Kidney glomerular epithelial cell (primary cell): ENCODE measurements at regions not wholly inside any gene's neighbourhood (a gene's known extent, or its start where the extent isn't known, plus 50 kb on each side); places are given as distances from the start of the nearest gene placed in this dataset.
"Not testable (repeated sequence)": the region's sequence is repeated elsewhere in the genome, so short reads cannot be mapped to it uniquely, and the experiment has no call there.

Experiments
- DNase-seq: peaks from one replicate; lab custom pipeline; 2025; lab: John Stamatoyannopoulos, UW

DNA sequence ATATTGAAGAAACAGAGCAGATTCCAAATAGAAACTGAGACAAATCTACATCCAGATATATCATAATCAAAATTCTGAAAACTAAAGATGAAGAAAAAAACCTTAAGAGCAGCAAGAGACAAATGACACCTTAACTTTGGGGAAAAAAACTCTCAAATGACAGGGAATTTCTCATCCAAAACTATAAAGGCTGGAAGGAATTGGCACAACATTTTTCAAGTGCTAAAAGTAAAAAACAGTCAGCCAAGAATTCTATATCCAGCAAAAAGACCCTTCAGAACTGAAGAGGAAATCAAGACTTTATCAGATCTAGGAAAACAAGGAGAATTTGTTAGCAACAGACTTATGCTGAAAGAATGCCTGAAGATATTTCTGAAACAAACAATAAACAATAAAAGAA is 90.3 kb upstream of the RASSF8 start:
- DNase-seq = no peak

DNA sequence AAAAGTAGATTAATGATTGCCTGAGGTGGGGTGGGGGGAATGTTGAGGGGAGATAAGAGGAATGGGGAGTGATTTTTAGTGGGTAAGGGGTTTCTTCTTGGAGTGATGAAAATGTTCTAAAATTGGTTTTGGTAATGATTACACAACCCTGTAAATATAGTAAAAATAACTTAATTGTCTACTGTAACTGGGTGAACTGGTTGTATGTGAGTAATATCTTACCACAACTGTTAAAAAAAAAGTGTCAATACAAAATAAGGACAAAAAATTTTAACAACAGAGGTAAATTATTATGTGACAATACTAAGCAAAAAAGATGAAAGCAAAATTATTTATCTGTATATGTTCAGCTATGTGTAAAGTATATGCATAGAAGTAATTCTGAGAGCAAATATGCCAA is 86.3 kb upstream of the RASSF8 start:
- no peak for DNase-seq

- no peak for DNase-seq
Measured at GRCh38 chr12:25875661-25876060, 82.8 kb upstream of the RASSF8 start.

DNA sequence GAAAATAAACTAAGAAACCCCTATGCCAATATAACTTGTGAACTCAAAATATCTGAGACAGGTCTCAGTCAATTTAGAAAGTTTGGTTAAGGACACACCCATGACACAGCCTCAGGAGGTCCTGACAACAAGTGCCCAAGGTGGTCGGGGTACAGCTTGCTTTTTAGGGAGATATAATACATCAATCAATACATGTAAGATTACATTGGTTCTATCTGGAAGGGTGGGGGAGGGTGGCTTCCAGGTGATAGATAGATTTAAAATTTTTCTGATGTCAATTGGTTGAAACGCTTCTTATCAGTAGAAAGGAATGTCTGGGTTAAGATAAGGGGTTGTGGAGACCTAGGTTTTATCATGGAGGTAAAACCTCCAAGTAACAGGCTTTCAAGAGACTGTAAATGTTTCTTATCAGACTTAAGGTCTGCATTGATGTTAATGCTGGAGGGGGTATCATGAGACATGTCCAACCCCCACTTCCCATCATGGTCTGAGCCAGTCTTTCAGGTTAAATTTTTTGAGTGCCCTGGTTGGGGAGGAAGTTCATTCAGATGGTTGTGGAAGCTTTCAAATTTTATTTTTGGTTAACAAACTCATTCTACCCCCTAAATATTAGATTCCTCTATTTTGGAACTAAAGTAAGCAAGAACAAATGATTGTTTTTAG is 82.0 kb upstream of the RASSF8 start:
- no peak for DNase-seq

DNA sequence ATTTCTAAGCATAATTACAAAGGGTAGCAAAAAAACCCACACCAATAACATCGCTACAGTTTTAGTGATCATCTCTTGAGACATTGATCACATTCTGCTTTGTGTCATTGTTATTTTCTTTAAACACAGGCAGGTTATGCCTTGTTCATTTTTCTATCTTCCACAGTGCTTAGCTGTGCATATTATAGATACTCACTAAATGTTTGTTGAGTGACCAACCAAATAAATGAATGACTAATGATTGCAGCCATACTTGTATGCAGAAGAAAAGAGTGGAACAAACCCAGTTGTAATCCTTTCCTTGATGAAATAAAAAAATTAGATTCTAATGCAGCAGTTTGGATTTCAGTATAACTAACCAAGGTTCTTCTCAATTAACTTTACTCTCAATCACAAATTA is 81.0 kb upstream of the RASSF8 start:
- no peak for DNase-seq

DNA sequence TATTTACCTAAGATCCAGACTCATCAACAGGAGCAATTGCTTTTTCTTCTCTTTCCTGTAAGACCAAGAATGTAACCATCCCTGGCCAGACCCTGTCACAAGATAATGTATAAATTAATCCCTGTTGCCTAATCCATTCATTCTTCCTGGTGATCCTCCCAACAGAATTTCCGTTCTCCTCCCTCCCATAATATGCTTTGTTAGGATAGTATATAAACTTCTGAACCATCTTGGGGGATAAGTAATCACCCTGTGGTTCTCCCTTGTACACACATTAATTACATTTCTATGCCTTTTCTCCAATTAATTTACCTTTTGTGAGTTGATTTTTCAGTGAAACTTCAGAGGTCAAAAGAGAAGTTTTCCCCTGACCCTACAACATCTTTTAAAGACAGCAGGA is 76.2 kb upstream of the RASSF8 start:
- DNase-seq = no peak

GRCh38 chr12:25883026-25883916 is 75.2 kb upstream of the RASSF8 start:
- DNase-seq = no peak

GRCh38 chr12:25884024-25884919 is 74.2 kb upstream of the RASSF8 start:
- DNase-seq = no peak

DNA sequence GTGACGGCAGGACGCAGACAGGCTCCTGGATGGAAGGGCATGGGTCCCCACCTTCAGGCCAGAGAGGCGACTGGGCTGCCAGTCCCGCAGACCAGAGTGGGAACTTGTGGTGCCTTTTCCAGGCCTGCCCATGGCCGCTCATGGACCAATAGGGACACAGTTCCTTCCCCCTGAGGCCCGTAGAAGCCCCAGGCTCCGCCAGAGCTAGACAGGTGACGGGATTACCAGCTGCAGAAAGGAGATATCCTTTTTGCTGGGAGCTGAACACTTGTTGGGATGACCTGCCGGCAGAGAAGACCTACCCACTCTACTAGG is 73.6 kb upstream of the RASSF8 start:
- DNase-seq = no peak

DNA sequence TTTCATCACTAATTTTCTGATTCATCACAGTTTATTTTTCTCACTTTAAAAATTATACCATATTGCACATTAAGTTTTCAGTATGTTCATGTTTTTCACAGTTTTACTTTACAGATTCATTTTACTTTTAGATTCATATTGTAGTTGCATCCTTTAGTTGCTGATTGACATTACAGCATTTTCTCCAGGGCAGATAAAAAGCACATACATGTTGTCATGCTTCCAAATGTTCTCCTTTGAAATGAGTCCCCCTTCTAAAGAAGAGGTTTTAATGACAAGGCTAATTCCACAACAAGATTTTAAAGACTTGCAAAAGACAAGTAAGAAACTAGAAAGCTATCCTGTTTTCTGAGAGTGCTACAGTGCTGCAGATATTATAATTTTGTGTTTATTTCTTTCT is 72.1 kb upstream of the RASSF8 start:
- no peak for DNase-seq

- DNase-seq = no peak
Measured at GRCh38 chr12:25887367-25887766, 71.1 kb upstream of the RASSF8 start.

DNA sequence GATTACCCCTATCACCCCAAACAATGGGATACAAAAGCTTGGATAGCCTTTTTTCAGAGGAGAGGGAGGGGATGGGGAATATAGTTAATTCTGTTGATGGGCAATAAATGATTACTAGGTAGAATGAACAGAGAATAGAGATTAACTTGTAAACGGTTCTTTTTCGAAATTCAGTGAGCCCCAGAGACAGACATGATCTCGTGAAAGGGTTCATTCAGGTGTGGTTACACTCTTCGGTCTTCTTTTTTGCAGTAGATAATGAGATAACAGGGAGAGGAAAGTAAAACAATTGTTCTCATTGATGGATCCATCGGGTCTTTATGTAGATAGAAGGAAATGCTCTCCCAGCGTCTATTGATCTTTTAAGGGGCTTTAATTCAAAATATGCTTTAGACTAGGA is 69.3 kb upstream of the RASSF8 start:
- no peak for DNase-seq

- DNase-seq = not testable (repeated sequence)
Measured at GRCh38 chr12:25891095-25891494, 67.4 kb upstream of the RASSF8 start.

DNA sequence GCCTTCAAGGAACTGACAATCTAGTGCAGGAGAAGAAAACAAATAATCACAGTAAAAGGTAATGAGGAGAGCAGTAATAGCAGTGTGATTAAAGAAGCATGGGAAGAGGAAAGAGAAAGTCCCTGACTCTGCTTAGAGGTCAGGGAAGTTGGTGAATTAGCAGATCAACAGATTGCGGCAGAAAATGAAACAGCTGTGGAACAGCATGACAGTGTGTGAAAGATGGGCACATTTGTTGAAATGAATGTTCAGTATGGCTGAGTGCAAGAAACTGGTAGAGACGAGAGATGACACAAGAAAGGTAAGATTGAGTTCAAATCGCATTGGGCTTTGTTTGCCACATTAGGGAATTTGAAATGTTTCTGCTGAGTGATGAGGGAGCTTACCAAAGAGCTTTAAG is 63.7 kb upstream of the RASSF8 start:
- DNase-seq = no peak

DNA sequence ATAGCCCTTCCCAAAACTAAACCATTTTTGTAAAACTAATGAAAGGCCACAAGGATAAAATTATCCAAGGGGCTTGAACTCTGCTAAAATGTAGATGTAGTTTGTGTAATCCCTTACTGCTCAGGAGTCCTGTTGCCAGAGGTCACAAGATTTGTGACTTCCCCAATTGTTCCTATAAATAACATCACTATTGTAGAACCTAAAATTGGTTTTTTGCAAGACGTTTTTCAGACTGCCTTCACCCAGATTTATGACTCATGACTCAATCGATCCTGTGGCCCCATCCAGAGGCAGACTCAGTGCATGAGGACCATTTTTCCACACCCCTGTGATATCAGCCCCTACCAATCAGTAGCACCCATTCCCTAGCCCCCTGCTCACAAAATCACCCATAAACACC is 61.5 kb upstream of the RASSF8 start:
- DNase-seq = no peak

DNA sequence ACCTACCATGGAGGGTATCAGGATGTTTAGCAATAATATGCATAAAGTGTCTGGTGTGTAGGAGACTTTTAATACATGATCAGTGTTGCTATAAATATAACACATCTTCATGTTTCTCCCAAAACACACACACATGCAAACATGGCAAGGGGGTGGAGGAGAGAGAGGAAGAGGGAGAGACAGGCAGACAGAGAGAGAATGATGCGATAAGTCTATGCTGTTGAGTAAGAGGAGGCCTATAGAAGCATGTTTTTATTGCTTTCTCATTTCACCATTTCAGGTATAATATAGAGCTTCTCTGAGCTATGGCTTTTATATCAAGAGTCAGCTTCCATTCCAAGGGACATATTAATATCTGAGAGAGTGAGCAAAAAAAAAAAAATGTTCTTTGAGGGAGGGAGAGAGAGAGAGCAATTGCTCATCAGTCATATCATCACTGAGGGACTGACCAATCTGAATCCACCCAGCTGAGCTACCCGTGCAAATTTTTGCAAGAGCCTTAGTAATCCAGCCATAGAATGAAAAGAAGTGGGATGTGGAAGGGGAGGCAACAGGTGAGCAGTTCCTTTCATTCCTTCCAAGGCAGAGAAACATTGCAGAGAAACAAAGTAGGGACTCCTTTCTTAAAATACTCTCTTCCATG is 54.8 kb upstream of the RASSF8 start:
- DNase-seq = no peak

DNA sequence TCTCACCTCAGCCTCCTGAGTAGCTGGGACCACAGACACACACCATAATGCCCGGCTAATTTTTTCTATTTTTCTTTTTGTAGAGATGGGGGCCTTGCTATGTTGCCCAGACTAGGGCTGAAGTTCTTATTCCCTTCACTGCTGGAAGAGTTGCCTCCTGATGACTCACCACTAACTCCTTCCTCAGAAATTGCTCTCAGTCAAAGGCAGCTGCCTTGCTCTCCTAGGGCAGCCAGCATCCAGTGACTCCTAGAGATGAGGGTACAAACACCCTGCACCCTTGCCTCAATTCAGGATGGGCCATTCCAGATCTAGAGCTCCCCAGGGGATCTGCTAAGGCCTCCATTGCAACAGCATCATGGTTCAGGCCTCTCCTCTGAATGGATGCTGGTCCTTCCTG is 54.0 kb upstream of the RASSF8 start:
- DNase-seq = no peak

- DNase-seq = no peak
Measured at GRCh38 chr12:25906651-25907340, 51.7 kb upstream of the RASSF8 start.
